Spleen (tissue), 7 donors: ENCODE measurements at regions not wholly inside any gene's neighbourhood (a gene's known extent, or its start where the extent isn't known, plus 50 kb on each side); places are given as distances from the start of the nearest gene placed in this dataset.

Source experiments
- POLR2AphosphoS5 ChIP-seq, 3 donors: sonication (generic); formaldehyde crosslinking; IDR thresholded peaks; one replicate each; pipeline ENCODE4 v1.5.1; 2017; ENCODE audit warnings: antibody characterized with exemption in 3 of 3
- TF ChIP-seq, protein P1 (sequence below), 11 experiments: fragments of 200-600 bp in 7 of 11; fragments of 450-650 bp in 4 of 11; sonication (generic) in 4 of 11; IDR thresholded peaks in 8 of 11; conservative IDR thresholded peaks in 3 of 11; 1 replicate in 7 of 11; 2 replicates in 4 of 11; pipeline versions ENCODE4 v1.4.0 to v1.8.0; 2016 to 2021; ENCODE audit warnings: antibody characterized with exemption in 11 of 11, inconsistent platforms in 4 of 11, mild to moderate bottlenecking in 1 of 11
- donor health status: DM: no; HTN: no; CAD: no; lungs with moderate emphysema.
- donor health status: DM: no; HTN: no; CAD: no.
- donor health status: DM: no; HTN: no; CAD: no.

DNA sequence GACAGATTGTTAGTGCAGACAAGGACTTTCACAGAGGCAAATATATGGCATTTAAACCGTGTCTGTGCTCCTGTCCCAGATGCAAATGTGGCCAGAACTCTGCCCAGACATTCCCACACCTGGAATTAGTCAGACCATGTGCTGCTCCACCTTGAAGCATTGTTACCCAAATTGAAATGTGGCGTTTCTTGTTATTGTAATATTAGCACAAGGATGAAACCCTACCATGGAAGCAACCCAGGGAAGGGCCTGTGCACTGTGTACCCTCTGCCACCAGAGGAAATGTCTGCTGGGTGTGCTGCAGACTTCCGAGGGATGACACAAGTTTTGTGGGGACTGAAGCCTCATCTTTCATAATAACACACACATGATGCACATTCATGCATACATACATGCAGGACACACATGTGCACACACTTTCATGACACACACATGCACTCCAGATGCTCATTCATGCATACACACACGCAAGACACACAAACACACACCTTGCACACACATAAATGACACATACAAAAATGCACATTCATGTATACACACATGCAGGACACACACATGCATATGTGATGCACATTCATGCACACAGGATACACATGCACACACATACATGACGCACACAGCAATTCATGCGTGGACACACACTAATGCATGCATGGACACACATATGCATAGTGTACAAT, 133.2 kb upstream of the SNTG2 start:
- TF ChIP-seq, protein P1, sequence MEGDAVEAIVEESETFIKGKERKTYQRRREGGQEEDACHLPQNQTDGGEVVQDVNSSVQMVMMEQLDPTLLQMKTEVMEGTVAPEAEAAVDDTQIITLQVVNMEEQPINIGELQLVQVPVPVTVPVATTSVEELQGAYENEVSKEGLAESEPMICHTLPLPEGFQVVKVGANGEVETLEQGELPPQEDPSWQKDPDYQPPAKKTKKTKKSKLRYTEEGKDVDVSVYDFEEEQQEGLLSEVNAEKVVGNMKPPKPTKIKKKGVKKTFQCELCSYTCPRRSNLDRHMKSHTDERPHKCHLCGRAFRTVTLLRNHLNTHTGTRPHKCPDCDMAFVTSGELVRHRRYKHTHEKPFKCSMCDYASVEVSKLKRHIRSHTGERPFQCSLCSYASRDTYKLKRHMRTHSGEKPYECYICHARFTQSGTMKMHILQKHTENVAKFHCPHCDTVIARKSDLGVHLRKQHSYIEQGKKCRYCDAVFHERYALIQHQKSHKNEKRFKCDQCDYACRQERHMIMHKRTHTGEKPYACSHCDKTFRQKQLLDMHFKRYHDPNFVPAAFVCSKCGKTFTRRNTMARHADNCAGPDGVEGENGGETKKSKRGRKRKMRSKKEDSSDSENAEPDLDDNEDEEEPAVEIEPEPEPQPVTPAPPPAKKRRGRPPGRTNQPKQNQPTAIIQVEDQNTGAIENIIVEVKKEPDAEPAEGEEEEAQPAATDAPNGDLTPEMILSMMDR (IDR thresholded peaks at IDR 0.05 in 8 of 11, conservative IDR thresholded peaks at IDR 0.05 in 3 of 11) = no peak
- no peak for TF ChIP-seq POLR2AphosphoS5 (IDR thresholded peaks at IDR 0.05)
